HG03469 (cell line): ENCODE measurements at regions not wholly inside any gene's neighbourhood (a gene's known extent, or its start where the extent isn't known, plus 50 kb on each side); places are given as distances from the start of the nearest gene placed in this dataset.

Experiments
- ATAC-seq: cut with Tn5 transposase; IDR thresholded peaks from one replicate; pipeline ENCODE4 v1.9.1; 2021; ENCODE audit warnings: mild to moderate bottlenecking, moderate library complexity, moderate number of reproducible peaks; ENCODE audit not compliant: unreplicated experiment

GRCh38 chr5:2307631-2308030 lies 424.9 kb upstream of the IRX4 start:
- no peak for ATAC-seq

- no peak for ATAC-seq
These were observed 424.0 kb upstream of the IRX4 start for GRCh38 chr5:2306711-2307110.

GRCh38 chr5:2303431-2304100 lies 420.8 kb upstream of the IRX4 start:
- ATAC-seq = no peak

GRCh38 chr5:2302169-2302568 lies 419.4 kb upstream of the IRX4 start:
- no peak for ATAC-seq

GRCh38 chr5:2300861-2301574 lies 418.3 kb upstream of the IRX4 start:
- ATAC-seq = no peak

GRCh38 chr5:2300421-2300820 lies 417.7 kb upstream of the IRX4 start:
- no peak for ATAC-seq

- ATAC-seq = no peak
These were observed 416.9 kb upstream of the IRX4 start for GRCh38 chr5:2299388-2300220.

GRCh38 chr5:2298781-2299180 lies 416.1 kb upstream of the IRX4 start:
- no peak for ATAC-seq

- ATAC-seq = no peak
These were observed 415.3 kb upstream of the IRX4 start for GRCh38 chr5:2297991-2298390.

GRCh38 chr5:2295476-2295875 lies 412.8 kb upstream of the IRX4 start:
- no peak for ATAC-seq

GRCh38 chr5:2293906-2294305 lies 411.2 kb upstream of the IRX4 start:
- ATAC-seq = no peak

GRCh38 chr5:2291146-2291840 lies 408.6 kb upstream of the IRX4 start:
- ATAC-seq = no peak

- no peak for ATAC-seq
These were observed 406.7 kb upstream of the IRX4 start for GRCh38 chr5:2289380-2289779.

- ATAC-seq = no peak
These were observed 406.2 kb upstream of the IRX4 start for GRCh38 chr5:2288968-2289367.

GRCh38 chr5:2288466-2288865 lies 405.7 kb upstream of the IRX4 start:
- ATAC-seq = no peak

GRCh38 chr5:2286250-2286649 lies 403.5 kb upstream of the IRX4 start:
- no peak for ATAC-seq

- ATAC-seq = no peak
These were observed 402.0 kb upstream of the IRX4 start for GRCh38 chr5:2284678-2285077.

GRCh38 chr5:2283481-2284045 lies 400.8 kb upstream of the IRX4 start:
- no peak for ATAC-seq

- no peak for ATAC-seq
These were observed 400.2 kb upstream of the IRX4 start for GRCh38 chr5:2282893-2283292.

- ATAC-seq = no peak
These were observed 399.4 kb upstream of the IRX4 start for GRCh38 chr5:2282034-2282690.
